Putamen (tissue), 1 donor: ENCODE measurements at regions not wholly inside any gene's neighbourhood (a gene's known extent, or its start where the extent isn't known, plus 50 kb on each side); places are given as distances from the start of the nearest gene placed in this dataset.

Experiments
- DNase-seq: peaks from one replicate; pipeline ENCODE4 v3.0.0-alpha.2; 2016; ENCODE audit warnings: low spot score

GRCh38 chr6:23940466-23940865 is 185.5 kb upstream of the NRSN1 start:
- no peak for DNase-seq

- no peak for DNase-seq
Observed at GRCh38 chr6:23951691-23952090, 174.3 kb upstream of the NRSN1 start.

- no peak for DNase-seq
Observed at GRCh38 chr6:23952245-23952644, 173.8 kb upstream of the NRSN1 start.

GRCh38 chr6:23953976-23954375 is 172.0 kb upstream of the NRSN1 start:
- no peak for DNase-seq

GRCh38 chr6:23957017-23957416 is 169.0 kb upstream of the NRSN1 start:
- DNase-seq, result no peak

- no peak for DNase-seq
Observed at GRCh38 chr6:23964865-23965264, 161.2 kb upstream of the NRSN1 start.

- no peak for DNase-seq
Observed at GRCh38 chr6:23969344-23969743, 156.7 kb upstream of the NRSN1 start.

- DNase-seq, result no peak
Observed at GRCh38 chr6:23977706-23978105, 148.3 kb upstream of the NRSN1 start.

- DNase-seq, result peak; percentile 48
Observed at GRCh38 chr6:23980965-23981364, 145.1 kb upstream of the NRSN1 start.

GRCh38 chr6:23981923-23982322 is 144.1 kb upstream of the NRSN1 start:
- no peak for DNase-seq

GRCh38 chr6:23983735-23984134 is 142.3 kb upstream of the NRSN1 start:
- no peak for DNase-seq

GRCh38 chr6:23985015-23985414 is 141.0 kb upstream of the NRSN1 start:
- no peak for DNase-seq

GRCh38 chr6:23989885-23990533 is 136.0 kb upstream of the NRSN1 start:
- DNase-seq, result no peak

- no peak for DNase-seq
Observed at GRCh38 chr6:23994013-23994412, 132.0 kb upstream of the NRSN1 start.

- no peak for DNase-seq
Observed at GRCh38 chr6:24004062-24004461, 122.0 kb upstream of the NRSN1 start.

- no peak for DNase-seq
Observed at GRCh38 chr6:24004659-24005058, 121.4 kb upstream of the NRSN1 start.

- no peak for DNase-seq
Observed at GRCh38 chr6:24006254-24006653, 119.8 kb upstream of the NRSN1 start.

GRCh38 chr6:24009319-24009718 is 116.7 kb upstream of the NRSN1 start:
- no peak for DNase-seq

- no peak for DNase-seq
Observed at GRCh38 chr6:24010133-24010532, 115.9 kb upstream of the NRSN1 start.

GRCh38 chr6:24016286-24016685 is 109.7 kb upstream of the NRSN1 start:
- no peak for DNase-seq

- DNase-seq, result no peak
Observed at GRCh38 chr6:24016857-24017256, 109.2 kb upstream of the NRSN1 start.

- DNase-seq, result no peak
Observed at GRCh38 chr6:24019393-24019792, 106.6 kb upstream of the NRSN1 start.

GRCh38 chr6:24019830-24020229 is 106.2 kb upstream of the NRSN1 start:
- DNase-seq, result no peak

GRCh38 chr6:24026050-24026449 is 100.0 kb upstream of the NRSN1 start:
- DNase-seq, result no peak

- DNase-seq, result no peak
Observed at GRCh38 chr6:24031496-24031895, 94.5 kb upstream of the NRSN1 start.
